ENCODE measurements at regions not wholly inside any gene's neighbourhood (a gene's known extent, or its start where the extent isn't known, plus 50 kb on each side); places are given as distances from the start of the nearest gene placed in this dataset.

DNA sequence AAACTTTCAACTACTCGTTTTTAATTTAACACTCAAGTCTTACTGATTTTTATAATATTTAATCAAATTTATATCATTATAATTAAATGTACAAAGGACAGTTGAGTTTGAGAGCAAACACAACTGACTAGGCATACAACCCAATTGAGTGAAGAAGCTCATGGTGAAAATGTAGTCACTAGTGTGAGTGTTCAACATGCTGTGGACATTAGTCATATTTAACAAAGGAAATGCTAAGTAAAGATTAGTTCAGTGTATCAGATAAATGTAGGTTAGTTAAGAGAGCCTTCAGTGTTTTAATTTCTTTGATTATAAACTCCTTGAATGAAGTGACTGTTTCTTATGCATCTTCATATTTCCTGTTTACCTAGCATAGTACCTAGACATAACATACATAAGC, 444.2 kb upstream of the GOLIM4 start:
- H3K4me1 Mint-ChIP-seq (ENCODE audit: low read depth) = peaks cover 11% of the 10 kb centered on the region
- no peaks in the 10 kb centered on the region for H3K27me3 Mint-ChIP-seq
- peaks cover 4% of the 10 kb centered on the region for H3K9me3 Mint-ChIP-seq (ENCODE audit: low read depth)
- no peak overlapping the region for H3K27ac Mint-ChIP-seq
- no peak overlapping the region for H3K4me3 Mint-ChIP-seq (ENCODE audit: low read depth)
- no peak for DNase-seq (ENCODE audit: low spot score, unreplicated experiment)
- TF ChIP-seq, protein P1, sequence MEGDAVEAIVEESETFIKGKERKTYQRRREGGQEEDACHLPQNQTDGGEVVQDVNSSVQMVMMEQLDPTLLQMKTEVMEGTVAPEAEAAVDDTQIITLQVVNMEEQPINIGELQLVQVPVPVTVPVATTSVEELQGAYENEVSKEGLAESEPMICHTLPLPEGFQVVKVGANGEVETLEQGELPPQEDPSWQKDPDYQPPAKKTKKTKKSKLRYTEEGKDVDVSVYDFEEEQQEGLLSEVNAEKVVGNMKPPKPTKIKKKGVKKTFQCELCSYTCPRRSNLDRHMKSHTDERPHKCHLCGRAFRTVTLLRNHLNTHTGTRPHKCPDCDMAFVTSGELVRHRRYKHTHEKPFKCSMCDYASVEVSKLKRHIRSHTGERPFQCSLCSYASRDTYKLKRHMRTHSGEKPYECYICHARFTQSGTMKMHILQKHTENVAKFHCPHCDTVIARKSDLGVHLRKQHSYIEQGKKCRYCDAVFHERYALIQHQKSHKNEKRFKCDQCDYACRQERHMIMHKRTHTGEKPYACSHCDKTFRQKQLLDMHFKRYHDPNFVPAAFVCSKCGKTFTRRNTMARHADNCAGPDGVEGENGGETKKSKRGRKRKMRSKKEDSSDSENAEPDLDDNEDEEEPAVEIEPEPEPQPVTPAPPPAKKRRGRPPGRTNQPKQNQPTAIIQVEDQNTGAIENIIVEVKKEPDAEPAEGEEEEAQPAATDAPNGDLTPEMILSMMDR (IDR thresholded peaks at IDR 0.05; ENCODE audit: unreplicated experiment) = no peak
- no peaks in the 10 kb centered on the region for H3K36me3 Mint-ChIP-seq (ENCODE audit: insufficient read depth)

DNA sequence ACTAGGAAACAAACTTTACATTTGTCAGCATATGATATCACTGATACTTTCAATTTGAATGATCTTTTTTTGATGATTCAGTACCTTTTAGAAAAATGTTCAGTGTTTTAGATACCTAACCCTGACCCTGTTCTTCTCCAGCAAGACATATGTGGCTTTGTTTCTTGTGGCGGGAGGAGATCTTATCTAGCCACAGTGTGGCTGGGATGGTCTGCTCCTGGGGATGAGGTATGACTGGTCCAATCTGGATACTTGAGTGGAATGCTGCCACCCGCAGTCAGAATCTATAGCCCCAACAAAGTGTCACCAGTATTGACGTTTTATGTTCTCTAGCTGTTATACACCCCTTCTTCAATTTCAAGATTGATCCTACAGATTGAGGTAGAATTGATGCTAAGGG, 439.0 kb upstream of the GOLIM4 start:
- H3K27me3 Mint-ChIP-seq = no peaks in the 10 kb centered on the region
- H3K36me3 Mint-ChIP-seq (ENCODE audit: insufficient read depth) = peaks cover 2% of the 10 kb centered on the region
- no peak for DNase-seq (ENCODE audit: low spot score, unreplicated experiment)
- peaks cover 3% of the 10 kb centered on the region for H3K9me3 Mint-ChIP-seq (ENCODE audit: low read depth)
- TF ChIP-seq, protein P1 (IDR thresholded peaks at IDR 0.05; ENCODE audit: unreplicated experiment) = no peak
- H3K4me3 Mint-ChIP-seq (ENCODE audit: low read depth) = no peak overlapping the region
- H3K27ac Mint-ChIP-seq = no peak overlapping the region
- peaks cover 19% of the 10 kb centered on the region for H3K4me1 Mint-ChIP-seq (ENCODE audit: low read depth)

DNA sequence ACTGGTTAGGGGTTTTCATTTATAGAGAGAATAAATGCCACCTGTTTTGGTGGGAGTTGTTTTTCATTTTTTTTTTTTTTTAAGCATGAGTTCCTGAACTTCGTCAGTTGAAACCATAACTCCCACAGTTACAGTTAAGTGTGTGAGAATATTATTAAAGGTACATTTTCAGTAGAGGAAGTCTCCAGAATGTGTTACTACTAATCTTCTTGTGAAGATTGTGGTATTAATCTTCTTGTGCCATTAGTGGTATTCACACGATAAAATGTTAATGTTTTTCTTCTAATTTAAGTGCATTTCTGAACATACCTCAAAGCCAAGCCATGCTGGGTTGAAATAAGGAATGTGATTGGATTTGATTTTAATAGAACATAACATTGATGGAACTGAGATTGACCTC, 437.9 kb upstream of the GOLIM4 start:
- Mint-ChIP-seq H3K36me3 (ENCODE audit: insufficient read depth) (peaks cover 3% of the 10 kb centered on the region), H3K9me3 (ENCODE audit: low read depth) (peaks cover 3% of the 10 kb centered on the region), H3K4me1 (ENCODE audit: low read depth) (peaks cover 19% of the 10 kb centered on the region), H3K27ac (no peak overlapping the region), H3K4me3 (ENCODE audit: low read depth) (no peak overlapping the region), H3K27me3 (no peaks in the 10 kb centered on the region)
- no peak for DNase-seq (ENCODE audit: low spot score, unreplicated experiment)
- TF ChIP-seq, protein P1 (IDR thresholded peaks at IDR 0.05; ENCODE audit: unreplicated experiment) = no peak

DNA sequence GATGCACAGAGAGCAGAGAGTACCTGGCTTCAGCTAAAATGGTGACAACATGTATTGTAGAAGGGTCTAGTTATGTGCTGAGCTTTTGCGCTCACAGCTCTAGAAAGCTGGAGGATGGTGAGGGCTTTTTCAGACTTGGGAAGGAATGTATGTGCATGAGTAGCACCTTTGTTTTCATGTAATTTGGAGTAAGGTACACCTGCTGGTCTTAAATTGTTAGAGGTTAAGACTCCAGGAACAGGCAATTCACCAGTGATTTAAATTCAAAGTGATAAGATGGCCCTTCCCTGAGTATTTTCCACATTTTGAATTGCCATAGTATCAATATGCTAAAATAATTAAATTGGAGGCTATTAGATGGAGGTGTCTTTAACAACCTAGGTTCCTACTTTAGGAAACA, 436.4 kb upstream of the GOLIM4 start:
- Mint-ChIP-seq H3K27me3 (no peaks in the 10 kb centered on the region), H3K36me3 (ENCODE audit: insufficient read depth) (peaks cover 3% of the 10 kb centered on the region), H3K9me3 (ENCODE audit: low read depth) (peaks cover 3% of the 10 kb centered on the region), H3K27ac (no peak overlapping the region), H3K4me1 (ENCODE audit: low read depth) (peaks cover 14% of the 10 kb centered on the region), H3K4me3 (ENCODE audit: low read depth) (no peak overlapping the region)
- DNase-seq (ENCODE audit: low spot score, unreplicated experiment) = no peak
- TF ChIP-seq, protein P1 (IDR thresholded peaks at IDR 0.05; ENCODE audit: unreplicated experiment) = no peak

DNA sequence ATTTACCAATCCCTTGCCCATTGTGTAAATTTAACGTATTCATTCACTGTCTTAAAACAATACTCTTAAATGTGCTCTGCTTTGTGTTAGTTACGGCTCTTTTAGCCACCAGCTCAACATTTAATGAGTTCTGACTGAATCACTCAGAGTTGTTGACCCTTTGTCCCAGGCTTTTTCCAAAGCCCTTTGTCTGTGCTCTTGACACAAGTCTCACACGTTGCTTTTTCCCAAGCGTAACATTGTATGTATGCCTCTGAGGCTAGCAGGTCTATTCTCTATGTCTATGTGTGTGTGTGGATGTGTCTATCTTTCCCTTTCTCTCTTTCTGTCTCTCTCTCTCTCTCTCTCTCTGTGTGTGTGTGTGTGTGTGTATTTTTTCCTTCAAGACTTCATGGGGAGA, 435.4 kb upstream of the GOLIM4 start:
- H3K4me1 Mint-ChIP-seq (ENCODE audit: low read depth) = peaks cover 8% of the 10 kb centered on the region
- H3K4me3 Mint-ChIP-seq (ENCODE audit: low read depth) = no peak overlapping the region
- no peaks in the 10 kb centered on the region for H3K27me3 Mint-ChIP-seq
- peaks cover 3% of the 10 kb centered on the region for H3K9me3 Mint-ChIP-seq (ENCODE audit: low read depth)
- DNase-seq (ENCODE audit: low spot score, unreplicated experiment) = no peak
- TF ChIP-seq, protein P1 (IDR thresholded peaks at IDR 0.05; ENCODE audit: unreplicated experiment) = no peak
- H3K27ac Mint-ChIP-seq = peak overlapping the region; percentile 81
- peaks cover 3% of the 10 kb centered on the region for H3K36me3 Mint-ChIP-seq (ENCODE audit: insufficient read depth)

Measured in progenitor cell of endocrine pancreas (in vitro differentiated cells).